Natural killer cell (primary cell): ENCODE measurements at regions not wholly inside any gene's neighbourhood (a gene's known extent, or its start where the extent isn't known, plus 50 kb on each side); places are given as distances from the start of the nearest gene placed in this dataset.
"Not testable (repeated sequence)": the region's sequence is repeated elsewhere in the genome, so short reads cannot be mapped to it uniquely, and the experiment has no call there.

Source experiments
- ATAC-seq, 3 donors: fragments of 150-1000 bp in 2 of 3; fragments of 200-7000 bp in 1 of 3; cut with Tn5 transposase; 1 replicate in 1 of 3; 2 replicates in 2 of 3; pipeline ENCODE4 v1.10.0; 2021; ENCODE audit warnings: mild to moderate bottlenecking in 2 of 3, moderate library complexity in 2 of 3
- DNase-seq, 2 donors: peaks; one replicate each; pipeline versions ENCODE4 v3.0.0 to v3.0.0-alpha.2; 2013 to 2021; ENCODE audit warnings: mixed read lengths in 1 of 2
- H3K27ac ChIP-seq: one replicate; pipeline ENCODE4 v1.5.1; 2013; ENCODE audit warnings: mild to moderate bottlenecking, low read length
- H3K27me3 ChIP-seq: one replicate; pipeline ENCODE4 v1.6.1; 2013; ENCODE audit warnings: low read length; ENCODE audit not compliant: control insufficient read depth, insufficient read depth
- H3K36me3 ChIP-seq: one replicate; pipeline ENCODE4 v1.6.1; 2013; ENCODE audit warnings: low read length; ENCODE audit not compliant: control insufficient read depth, insufficient read depth
- H3K4me1 ChIP-seq: one replicate; pipeline ENCODE4 v1.6.1; 2013; ENCODE audit warnings: low read length; ENCODE audit not compliant: control insufficient read depth, insufficient read depth
- H3K4me3 ChIP-seq: one replicate; pipeline ENCODE4 v1.5.1; 2013; ENCODE audit warnings: low read length
- H3K9me3 ChIP-seq: one replicate; pipeline ENCODE4 v1.6.1; 2013; ENCODE audit warnings: low read length; ENCODE audit not compliant: control insufficient read depth, insufficient read depth
- H3K27ac Mint-ChIP-seq, 2 donors: one replicate each; pipeline ENCODE4 v1.8.0; 2022; ENCODE audit warnings: mild to moderate bottlenecking in 2 of 2, mixed read lengths in 2 of 2, moderate library complexity in 1 of 2
- H3K27me3 Mint-ChIP-seq, 2 donors: one replicate each; pipeline ENCODE4 v1.8.0; 2022; ENCODE audit warnings: low read depth in 2 of 2, mixed read lengths in 2 of 2
- H3K36me3 Mint-ChIP-seq: one replicate; pipeline ENCODE4 v1.8.0; 2022; ENCODE audit warnings: mixed read lengths
- H3K4me1 Mint-ChIP-seq, 2 donors: one replicate each; pipeline ENCODE4 v1.8.0; 2022; ENCODE audit warnings: mixed read lengths in 2 of 2
- H3K4me3 Mint-ChIP-seq: one replicate; pipeline ENCODE4 v1.8.0; 2022; ENCODE audit warnings: mild to moderate bottlenecking, moderate library complexity, mixed read lengths
- H3K9me3 Mint-ChIP-seq, 2 donors: one replicate each; pipeline ENCODE4 v1.8.0; 2022; ENCODE audit warnings: mixed read lengths in 2 of 2
- WGBS: methylation state at CpG from one replicate; pipeline ENCODE4 v1.1.7; 2013; ENCODE audit warnings: missing lambda C conversion rate; ENCODE audit not compliant: insufficient coverage; 5-methylcytosine and 5-hydroxymethylcytosine counted together
- intact Hi-C: fragments of 100-400 bp; cut with micrococcal nuclease; formaldehyde crosslinking; loops from one replicate; pipeline ENCODE4 v1.14.2; 2022
- TF ChIP-seq, protein P1 (sequence below): fragments of 200-600 bp; IDR thresholded peaks from one replicate; pipeline ENCODE4 v1.8.0; 2022; ENCODE audit warnings: antibody characterized with exemption

DNA sequence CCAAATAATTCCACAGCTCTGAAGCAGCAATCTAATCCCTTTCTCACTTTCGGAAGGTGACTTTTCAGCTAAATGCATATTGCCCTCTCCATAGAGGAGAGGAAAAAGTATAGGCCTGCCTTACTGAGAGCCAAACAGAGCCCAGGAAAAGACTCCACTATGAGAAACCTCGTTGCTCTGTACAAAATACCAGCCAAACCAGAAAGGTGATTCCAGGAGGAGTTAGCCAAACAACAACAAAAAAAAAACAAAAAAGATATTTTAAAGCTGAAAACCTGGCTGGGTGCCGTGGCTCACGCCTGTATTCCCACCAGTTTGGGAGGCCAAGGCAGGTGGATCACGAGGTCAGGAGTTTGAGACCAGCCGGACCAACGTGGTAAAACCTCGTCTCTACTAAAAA is 70.5 kb downstream of the HOXA1 start:
- H3K27ac Mint-ChIP-seq, result no peak overlapping the region
- no peaks in the 10 kb centered on the region for H3K36me3 ChIP-seq
- peaks cover 0 to 10% of the 10 kb centered on the region in 2 donors for H3K27me3 Mint-ChIP-seq
- H3K9me3 Mint-ChIP-seq, result no peaks in the 10 kb centered on the region
- H3K9me3 ChIP-seq, result no peaks in the 10 kb centered on the region
- intact Hi-C loops, result no loop called here
- H3K27me3 ChIP-seq, result no peaks in the 10 kb centered on the region
- 84% methylated on average over 5 of the region's 8 CpGs for WGBS
- H3K4me1 ChIP-seq, result no peaks in the 10 kb centered on the region
- DNase-seq, result no peak
- H3K27ac ChIP-seq, result no peak overlapping the region
- ATAC-seq, result no peak
- H3K4me1 Mint-ChIP-seq, result no peaks in the 10 kb centered on the region
- TF ChIP-seq, protein P1, sequence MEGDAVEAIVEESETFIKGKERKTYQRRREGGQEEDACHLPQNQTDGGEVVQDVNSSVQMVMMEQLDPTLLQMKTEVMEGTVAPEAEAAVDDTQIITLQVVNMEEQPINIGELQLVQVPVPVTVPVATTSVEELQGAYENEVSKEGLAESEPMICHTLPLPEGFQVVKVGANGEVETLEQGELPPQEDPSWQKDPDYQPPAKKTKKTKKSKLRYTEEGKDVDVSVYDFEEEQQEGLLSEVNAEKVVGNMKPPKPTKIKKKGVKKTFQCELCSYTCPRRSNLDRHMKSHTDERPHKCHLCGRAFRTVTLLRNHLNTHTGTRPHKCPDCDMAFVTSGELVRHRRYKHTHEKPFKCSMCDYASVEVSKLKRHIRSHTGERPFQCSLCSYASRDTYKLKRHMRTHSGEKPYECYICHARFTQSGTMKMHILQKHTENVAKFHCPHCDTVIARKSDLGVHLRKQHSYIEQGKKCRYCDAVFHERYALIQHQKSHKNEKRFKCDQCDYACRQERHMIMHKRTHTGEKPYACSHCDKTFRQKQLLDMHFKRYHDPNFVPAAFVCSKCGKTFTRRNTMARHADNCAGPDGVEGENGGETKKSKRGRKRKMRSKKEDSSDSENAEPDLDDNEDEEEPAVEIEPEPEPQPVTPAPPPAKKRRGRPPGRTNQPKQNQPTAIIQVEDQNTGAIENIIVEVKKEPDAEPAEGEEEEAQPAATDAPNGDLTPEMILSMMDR, result no peak
- no peak overlapping the region for H3K4me3 Mint-ChIP-seq
- no peak overlapping the region for H3K4me3 ChIP-seq
- H3K36me3 Mint-ChIP-seq, result no peaks in the 10 kb centered on the region

DNA sequence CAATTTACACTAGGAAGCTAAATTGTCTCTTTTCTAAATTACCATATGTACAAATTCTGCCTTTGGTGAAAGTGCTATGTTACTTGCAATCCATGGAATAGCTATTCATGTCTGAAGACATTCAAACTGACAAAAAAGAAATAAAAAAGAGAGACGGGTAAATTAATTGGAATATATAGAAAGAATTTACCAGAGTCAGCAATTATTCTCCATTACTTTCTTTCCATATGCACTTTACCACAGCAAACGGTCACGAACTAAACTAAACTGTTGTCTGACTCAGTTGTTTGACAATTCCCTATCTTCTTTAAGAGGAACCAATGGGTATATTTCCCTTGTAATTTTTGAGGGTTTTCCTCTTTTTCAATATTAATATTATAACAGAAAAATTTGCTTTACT is 85.7 kb downstream of the HOXA1 start:
- peaks cover 2 to 13% of the 10 kb centered on the region in 2 donors for H3K9me3 Mint-ChIP-seq
- H3K27ac ChIP-seq, result no peak overlapping the region
- peaks cover 11% of the 10 kb centered on the region for H3K9me3 ChIP-seq
- TF ChIP-seq, protein P1, result no peak
- no CpG with 5 or more reads among the region's 3 CpGs for WGBS
- no peaks in the 10 kb centered on the region for H3K27me3 ChIP-seq
- intact Hi-C loops, result no loop called here
- H3K36me3 Mint-ChIP-seq, result peaks cover 13% of the 10 kb centered on the region
- no peaks in the 10 kb centered on the region for H3K4me1 Mint-ChIP-seq
- H3K4me1 ChIP-seq, result no peaks in the 10 kb centered on the region
- DNase-seq (no peak), ATAC-seq (no peak)
- no peaks in the 10 kb centered on the region for H3K36me3 ChIP-seq
- no peak overlapping the region for H3K27ac Mint-ChIP-seq
- no peak overlapping the region for H3K4me3 Mint-ChIP-seq
- peaks cover 19 to 36% of the 10 kb centered on the region in 2 donors for H3K27me3 Mint-ChIP-seq
- no peak overlapping the region for H3K4me3 ChIP-seq

DNA sequence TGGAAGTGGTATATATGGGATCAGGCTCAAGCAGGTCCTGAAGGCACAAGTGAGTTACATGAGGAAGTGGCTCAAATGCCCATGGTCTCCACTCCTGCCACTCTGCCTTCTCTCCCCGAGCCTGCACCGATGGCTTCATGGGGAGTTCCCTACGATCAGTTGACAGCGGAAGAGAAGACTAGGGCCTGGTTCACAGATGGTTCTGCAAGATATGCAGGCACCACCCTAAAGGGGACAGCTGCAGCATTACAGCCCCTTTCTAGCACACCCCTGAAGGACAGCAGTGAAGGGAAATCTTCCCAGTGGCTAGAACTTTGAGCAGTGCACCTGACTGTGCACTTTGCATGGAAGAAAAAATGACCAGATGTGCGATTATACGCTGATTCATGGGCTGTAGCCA is 95.3 kb downstream of the HOXA1 start:
- Histone ChIP-seq H3K27me3 (no peaks in the 10 kb centered on the region), H3K4me3 (no peak overlapping the region), H3K9me3 (no peaks in the 10 kb centered on the region), H3K36me3 (no peaks in the 10 kb centered on the region), H3K4me1 (no peaks in the 10 kb centered on the region), H3K27ac (no peak overlapping the region)
- TF ChIP-seq, protein P1, result no peak
- DNase-seq (no peak), ATAC-seq (no peak)
- 88% methylated on average over 6 of the region's 6 CpGs for WGBS
- H3K9me3 Mint-ChIP-seq, result no peaks in the 10 kb centered on the region
- intact Hi-C loops, result no loop called here
- no peaks in the 10 kb centered on the region for H3K36me3 Mint-ChIP-seq
- no peak overlapping the region for H3K4me3 Mint-ChIP-seq
- no peak overlapping the region for H3K27ac Mint-ChIP-seq
- H3K27me3 Mint-ChIP-seq, result peaks cover 6 to 19% of the 10 kb centered on the region in 2 donors
- H3K4me1 Mint-ChIP-seq, result no peaks in the 10 kb centered on the region

DNA sequence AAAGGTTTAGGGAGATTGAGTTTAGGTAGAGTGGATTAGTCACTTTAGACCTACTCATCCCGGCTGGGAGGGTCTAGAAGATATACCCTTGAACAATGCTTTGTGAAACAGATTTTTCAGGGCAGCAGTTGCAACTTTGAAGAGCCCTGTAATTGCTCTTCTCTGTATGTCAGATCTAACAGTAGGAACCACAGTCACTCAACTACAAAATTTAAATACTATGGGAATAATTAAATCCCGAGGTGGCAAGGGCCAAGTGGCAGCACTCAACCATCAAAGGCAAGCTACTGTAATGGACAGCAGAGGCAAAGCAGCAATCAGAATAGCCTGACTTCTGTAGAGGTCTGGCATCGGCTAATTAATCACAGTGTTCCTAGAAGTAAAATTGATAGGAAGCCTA is 97.5 kb downstream of the HOXA1 start:
- H3K4me3 Mint-ChIP-seq, H3K9me3 Mint-ChIP-seq, H3K9me3 ChIP-seq, H3K36me3 Mint-ChIP-seq, H3K27ac Mint-ChIP-seq, H3K27me3 ChIP-seq, ATAC-seq, H3K4me3 ChIP-seq, H3K36me3 ChIP-seq, DNase-seq, H3K4me1 Mint-ChIP-seq, intact Hi-C loops, H3K4me1 ChIP-seq, H3K27ac ChIP-seq: not testable (repeated sequence)
- peaks cover 11 to 15% of the 10 kb centered on the region in 2 donors for H3K27me3 Mint-ChIP-seq
- 94% methylated on average over 3 of the region's 3 CpGs for whole genome bisulfite sequencing
